B cell (primary cell): ENCODE measurements at regions not wholly inside any gene's neighbourhood (a gene's known extent, or its start where the extent isn't known, plus 50 kb on each side); places are given as distances from the start of the nearest gene placed in this dataset.

Source experiments
- ATAC-seq: fragments of 200-7000 bp; cut with Tn5 transposase; one replicate; pipeline ENCODE4 v1.10.0; 2021; ENCODE audit warnings: low read depth, mild to moderate bottlenecking, moderate number of reproducible peaks, moderate library complexity
- CTCF ChIA-PET: fragments of 350-600 bp; sonication (Branson Sonifier 250); formaldehyde crosslinking; loops from one replicate; lab custom pipeline; 2021; ENCODE audit warnings: antibody characterized with exemption, inconsistent platforms; lab: Charles Lee
- POLR2A ChIA-PET: fragments of 350-600 bp; sonication (Branson Sonifier 250); formaldehyde crosslinking; loops from one replicate; lab custom pipeline; 2021; ENCODE audit warnings: antibody characterized with exemption; lab: Charles Lee
- DNase-seq: peaks from one replicate; pipeline ENCODE4 v3.0.0; 2013
- H2AFZ ChIP-seq: 2 replicates; pipeline ENCODE4 v1.6.1; 2012; ENCODE audit warnings: mild to moderate bottlenecking, low read depth, low read length; ENCODE audit not compliant: insufficient read depth, poor library complexity, severe bottlenecking
- H3K27ac ChIP-seq, 2 donors: 1 replicate in 1 of 2; 2 replicates in 1 of 2; pipeline ENCODE4 v1.5.1; 2012 to 2013; ENCODE audit warnings: low read length in 2 of 2, mild to moderate bottlenecking in 2 of 2, moderate library complexity in 1 of 2
- H3K27me3 ChIP-seq, 4 experiments: fragments of 200-600 bp in 1 of 4; sonication (generic) in 1 of 4; replicated peaks in 1 of 4; 1 replicate in 2 of 4; 2 replicates in 2 of 4; pipeline versions ENCODE4 v1.6.1 to v1.7.0; 2013 to 2016; ENCODE audit warnings: low read length in 3 of 4, mild to moderate bottlenecking in 2 of 4, mixed read lengths in 1 of 4, moderate library complexity in 1 of 4; ENCODE audit not compliant: insufficient read depth in 4 of 4, control insufficient read depth in 3 of 4; ENCODE audit errors: control extremely low read depth in 1 of 4
- H3K36me3 ChIP-seq, 2 experiments: replicated peaks in 1 of 2; 1 replicate in 1 of 2; 2 replicates in 1 of 2; pipeline versions ENCODE4 v1.6.1 to v1.7.1; 2013; ENCODE audit warnings: low read length in 1 of 2; ENCODE audit not compliant: insufficient read depth in 2 of 2, control insufficient read depth in 1 of 2; ENCODE audit errors: control extremely low read depth in 1 of 2, extremely low read depth in 1 of 2
- H3K4me1 ChIP-seq, 2 donors: fragments of 200-600 bp in 1 of 2; sonication (generic) in 1 of 2; 1 replicate in 1 of 2; 2 replicates in 1 of 2; pipeline versions ENCODE4 v1.5.1 to v1.6.1; 2013 to 2017; ENCODE audit warnings: low read length in 2 of 2; ENCODE audit not compliant: control insufficient read depth in 2 of 2, insufficient read depth in 2 of 2
- H3K4me2 ChIP-seq: replicated peaks from 2 replicates; pipeline ENCODE3; 2012; ENCODE audit warnings: mild to moderate bottlenecking, low read depth, low read length; ENCODE audit not compliant: poor library complexity, severe bottlenecking
- H3K4me3 ChIP-seq, 5 experiments: fragments of 200-600 bp in 1 of 5; sonication (generic) in 1 of 5; 1 replicate in 3 of 5; 2 replicates in 2 of 5; pipeline versions ENCODE4 v1.5.1 to v1.7.0; 2011 to 2016; ENCODE audit warnings: low read length in 4 of 5, mild to moderate bottlenecking in 4 of 5, low read depth in 2 of 5, control low read depth in 1 of 5, moderate library complexity in 1 of 5; ENCODE audit not compliant: insufficient read depth in 1 of 5; ENCODE audit errors: control extremely low read depth in 1 of 5, extremely low read depth in 1 of 5
- H3K79me2 ChIP-seq: fragments of 200-600 bp; sonication (generic); one replicate; pipeline ENCODE4 v1.6.0; 2016; ENCODE audit warnings: low read length; ENCODE audit not compliant: control insufficient read depth, insufficient read depth
- H3K9ac ChIP-seq: fragments of 200-600 bp; sonication (generic); 2 replicates; pipeline ENCODE4 v1.6.1; 2017; ENCODE audit warnings: mild to moderate bottlenecking, low read length, moderate library complexity
- H3K9me3 ChIP-seq, 3 donors: one replicate each; pipeline versions ENCODE4 v1.6.1 to v1.7.1; 2013; ENCODE audit warnings: low read length in 2 of 3; ENCODE audit not compliant: control insufficient read depth in 2 of 3, insufficient read depth in 1 of 3; ENCODE audit errors: control extremely low read depth in 1 of 3
- H4K20me1 ChIP-seq: 2 replicates; pipeline ENCODE4 v1.6.0; 2012; ENCODE audit warnings: mild to moderate bottlenecking, low read length; ENCODE audit not compliant: insufficient read depth, control insufficient read depth, poor library complexity, severe bottlenecking
- H3K27ac Mint-ChIP-seq: one replicate; pipeline ENCODE4 v1.8.0; 2021; ENCODE audit warnings: mixed read lengths
- H3K27me3 Mint-ChIP-seq: one replicate; pipeline ENCODE4 v1.8.0; 2021; ENCODE audit warnings: mixed read lengths
- H3K4me1 Mint-ChIP-seq: one replicate; pipeline ENCODE4 v1.8.0; 2021; ENCODE audit warnings: mixed read lengths
- H3K4me3 Mint-ChIP-seq: one replicate; pipeline ENCODE4 v1.8.0; 2021; ENCODE audit warnings: mixed read lengths
- H3K9me3 Mint-ChIP-seq: one replicate; pipeline ENCODE4 v1.8.0; 2022; ENCODE audit warnings: mixed read lengths; ENCODE audit not compliant: insufficient read depth
- EZH2 ChIP-seq: IDR thresholded peaks from 2 replicates; pipeline ENCODE4 v1.6.1; 2012; ENCODE audit warnings: borderline replicate concordance, low read depth, mild to moderate bottlenecking, moderate library complexity, low read length; ENCODE audit not compliant: insufficient read depth, poor library complexity, severe bottlenecking
- WGBS: methylation state at CpG from one replicate; pipeline ENCODE4 v1.1.5; 2013; ENCODE audit warnings: missing lambda C conversion rate; ENCODE audit not compliant: insufficient coverage; 5-methylcytosine and 5-hydroxymethylcytosine counted together
- intact Hi-C: fragments of 100-400 bp; cut with micrococcal nuclease; formaldehyde crosslinking; loops from one replicate; pipeline ENCODE4 v1.10.0; 2022
- TF ChIP-seq, protein P1 (sequence below): fragments of 200-600 bp; IDR thresholded peaks from one replicate; pipeline ENCODE4 v1.8.0; 2022; ENCODE audit warnings: antibody characterized with exemption, mild to moderate bottlenecking

DNA sequence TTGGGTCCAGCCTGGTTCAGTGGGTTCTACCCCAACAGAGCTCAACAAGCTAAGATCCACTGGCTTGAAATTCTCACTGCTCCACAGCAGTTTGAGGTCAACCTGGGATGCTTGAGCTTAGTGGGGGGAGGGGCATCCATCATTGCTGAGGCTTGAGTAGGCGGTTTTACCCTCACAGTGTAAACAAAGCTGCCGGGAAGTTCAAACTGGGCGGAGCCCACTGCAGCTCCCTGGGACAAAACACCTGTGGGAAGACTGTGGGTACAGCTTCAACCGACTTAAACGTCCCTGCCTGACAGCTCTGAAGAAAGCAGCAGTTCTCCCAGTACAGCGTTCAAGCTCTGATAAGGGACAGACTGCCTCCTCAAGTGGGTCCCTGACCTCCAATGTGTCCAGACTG is 1161.9 kb downstream of the UQCRFS1 start:
- 80% methylated on average over 6 of the region's 6 CpGs for WGBS
- no peak overlapping the region for H3K27ac Mint-ChIP-seq
- intact Hi-C loops: no loop called here
- ATAC-seq (no peak), DNase-seq (no peak)
- Histone ChIP-seq H3K27ac (no peak overlapping the region), H3K9me3 (peaks cover 0 to 20% (median 0%) of the 10 kb centered on the region in 3 donors), H2AFZ (no peak overlapping the region), H3K79me2 (no peaks in the 10 kb centered on the region), H3K9ac (no peak overlapping the region), H3K4me2 (no peak overlapping the region), H3K4me1 (no peaks in the 10 kb centered on the region), H3K4me3 (no peak overlapping the region), H4K20me1 (no peaks in the 10 kb centered on the region), H3K36me3 (no peaks in the 10 kb centered on the region), H3K27me3 (no peaks in the 10 kb centered on the region)
- no peak for TF ChIP-seq EZH2
- POLR2A ChIA-PET: no interaction called here
- no peak overlapping the region for H3K4me3 Mint-ChIP-seq
- CTCF ChIA-PET: no interaction called here
- no peaks in the 10 kb centered on the region for H3K4me1 Mint-ChIP-seq
- H3K27me3 Mint-ChIP-seq: no peaks in the 10 kb centered on the region
- peaks cover 13% of the 10 kb centered on the region for H3K9me3 Mint-ChIP-seq

DNA sequence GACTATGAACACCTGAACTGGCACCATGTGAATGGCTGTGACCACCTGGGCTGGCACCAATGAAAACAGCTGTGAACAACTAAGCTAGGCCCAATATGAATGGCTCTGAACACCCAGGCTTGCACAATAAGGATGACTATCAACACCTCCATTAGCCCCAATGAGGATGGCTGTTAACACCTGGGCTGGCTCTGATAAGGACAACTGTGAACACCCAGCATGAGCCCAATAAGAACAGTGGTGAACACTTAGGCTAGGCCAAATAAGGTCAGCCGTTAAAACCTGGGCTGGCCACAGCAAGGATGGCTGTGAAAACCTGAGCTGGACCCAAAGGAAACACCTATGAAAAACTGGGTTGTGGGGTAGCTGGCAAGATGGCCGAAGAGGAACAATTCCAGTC is 1163.1 kb downstream of the UQCRFS1 start:
- TF ChIP-seq, protein P1, sequence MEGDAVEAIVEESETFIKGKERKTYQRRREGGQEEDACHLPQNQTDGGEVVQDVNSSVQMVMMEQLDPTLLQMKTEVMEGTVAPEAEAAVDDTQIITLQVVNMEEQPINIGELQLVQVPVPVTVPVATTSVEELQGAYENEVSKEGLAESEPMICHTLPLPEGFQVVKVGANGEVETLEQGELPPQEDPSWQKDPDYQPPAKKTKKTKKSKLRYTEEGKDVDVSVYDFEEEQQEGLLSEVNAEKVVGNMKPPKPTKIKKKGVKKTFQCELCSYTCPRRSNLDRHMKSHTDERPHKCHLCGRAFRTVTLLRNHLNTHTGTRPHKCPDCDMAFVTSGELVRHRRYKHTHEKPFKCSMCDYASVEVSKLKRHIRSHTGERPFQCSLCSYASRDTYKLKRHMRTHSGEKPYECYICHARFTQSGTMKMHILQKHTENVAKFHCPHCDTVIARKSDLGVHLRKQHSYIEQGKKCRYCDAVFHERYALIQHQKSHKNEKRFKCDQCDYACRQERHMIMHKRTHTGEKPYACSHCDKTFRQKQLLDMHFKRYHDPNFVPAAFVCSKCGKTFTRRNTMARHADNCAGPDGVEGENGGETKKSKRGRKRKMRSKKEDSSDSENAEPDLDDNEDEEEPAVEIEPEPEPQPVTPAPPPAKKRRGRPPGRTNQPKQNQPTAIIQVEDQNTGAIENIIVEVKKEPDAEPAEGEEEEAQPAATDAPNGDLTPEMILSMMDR: no peak
- TF ChIP-seq EZH2: no peak
- intact Hi-C loops: no loop called here
- no peaks in the 10 kb centered on the region for H3K79me2 ChIP-seq
- no peaks in the 10 kb centered on the region for H3K27me3 Mint-ChIP-seq
- H3K9me3 Mint-ChIP-seq: peaks cover 10% of the 10 kb centered on the region
- no peak overlapping the region for H3K4me3 Mint-ChIP-seq
- H3K27ac Mint-ChIP-seq: no peak overlapping the region
- H3K9me3 ChIP-seq: peaks cover 0 to 32% (median 0%) of the 10 kb centered on the region in 3 donors
- no peak for ATAC-seq
- H3K4me3 ChIP-seq: no peak overlapping the region
- 100% methylated on average over 1 of the region's 2 CpGs for WGBS
- no peaks in the 10 kb centered on the region for H3K4me1 ChIP-seq
- no peaks in the 10 kb centered on the region for H4K20me1 ChIP-seq
- H3K9ac ChIP-seq: no peak overlapping the region
- DNase-seq: no peak
- H2AFZ ChIP-seq: no peak overlapping the region
- CTCF ChIA-PET: no interaction called here
- H3K4me1 Mint-ChIP-seq: no peaks in the 10 kb centered on the region
- no peaks in the 10 kb centered on the region for H3K36me3 ChIP-seq
- H3K27ac ChIP-seq: no peak overlapping the region
- no peaks in the 10 kb centered on the region for H3K27me3 ChIP-seq
- POLR2A ChIA-PET: no interaction called here
- H3K4me2 ChIP-seq: no peak overlapping the region
